OCI-LY1 (cell line): ENCODE measurements at regions not wholly inside any gene's neighbourhood (a gene's known extent, or its start where the extent isn't known, plus 50 kb on each side); places are given as distances from the start of the nearest gene placed in this dataset.

Experiments
- H2AFZ ChIP-seq: fragments of 200-600 bp; sonication (generic), shearing (Covaris generic); 2 replicates; pipeline ENCODE4 v1.6.0; 2014; ENCODE audit warnings: antibody characterized with exemption, mild to moderate bottlenecking, low read length
- H3F3A ChIP-seq: fragments of 200-600 bp; sonication (generic), shearing (Covaris generic); 2 replicates; pipeline ENCODE4 v1.6.0; 2014; ENCODE audit warnings: mild to moderate bottlenecking, antibody characterized with exemption, low read length, moderate library complexity; ENCODE audit not compliant: insufficient read depth
- H3K27ac ChIP-seq: fragments of 200-600 bp; sonication (generic); 2 replicates; pipeline ENCODE4 v1.5.1; 2014; ENCODE audit warnings: low read length, mixed run types, mild to moderate bottlenecking, low read depth; ENCODE audit not compliant: poor library complexity, severe bottlenecking
- H3K27me3 ChIP-seq: fragments of 200-600 bp; sonication (generic); 2 replicates; pipeline ENCODE4 v1.6.0; 2014; ENCODE audit warnings: antibody characterized with exemption, mild to moderate bottlenecking, low read length, moderate library complexity; ENCODE audit not compliant: insufficient read depth
- H3K36me3 ChIP-seq: fragments of 200-600 bp; sonication (generic); 2 replicates; pipeline ENCODE4 v1.6.1; 2014; ENCODE audit warnings: mild to moderate bottlenecking, antibody characterized with exemption, low read length, moderate library complexity, mixed read lengths; ENCODE audit not compliant: insufficient read depth
- H3K4me1 ChIP-seq: fragments of 200-600 bp; sonication (generic); 2 replicates; pipeline ENCODE4 v1.5.1; 2014; ENCODE audit warnings: mild to moderate bottlenecking, low read length, moderate library complexity; ENCODE audit not compliant: insufficient read depth, severe bottlenecking
- H3K4me2 ChIP-seq: fragments of 200-600 bp; sonication (generic), shearing (Covaris generic); 2 replicates; pipeline ENCODE4 v1.6.1; 2014; ENCODE audit warnings: low read length
- H3K4me3 ChIP-seq: fragments of 200-600 bp; sonication (generic); 2 replicates; pipeline ENCODE4 v1.5.1; 2014; ENCODE audit warnings: low read length, low read depth, mild to moderate bottlenecking, mixed read lengths; ENCODE audit not compliant: poor library complexity, severe bottlenecking
- H3K79me2 ChIP-seq: fragments of 200-600 bp; shearing (Covaris generic); 2 replicates; pipeline ENCODE4 v1.6.1; 2016; ENCODE audit warnings: mixed run types, low read length, mixed read lengths; ENCODE audit not compliant: insufficient read depth
- H3K9ac ChIP-seq: fragments of 200-600 bp; sonication (generic), shearing (Covaris generic); 2 replicates; pipeline ENCODE4 v1.6.1; 2014; ENCODE audit warnings: mild to moderate bottlenecking, low read length, mixed read lengths
- H3K9me2 ChIP-seq: fragments of 200-600 bp; sonication (generic), shearing (Covaris generic); 2 replicates; pipeline ENCODE4 v1.6.1; 2014; ENCODE audit warnings: low read depth, mild to moderate bottlenecking, low read length, mixed read lengths
- H3K9me3 ChIP-seq: fragments of 200-600 bp; shearing (Covaris generic); 2 replicates; pipeline ENCODE4 v1.6.1; 2014; ENCODE audit warnings: low read length, mixed read lengths
- H4K20me1 ChIP-seq: fragments of 200-600 bp; sonication (generic), shearing (Covaris generic); 2 replicates; pipeline ENCODE4 v1.6.0; 2016; ENCODE audit warnings: mild to moderate bottlenecking, low read length; ENCODE audit not compliant: insufficient read depth
- EZH2 ChIP-seq: fragments of 200-600 bp; sonication (generic), shearing (Covaris generic); IDR thresholded peaks from 2 replicates; pipeline ENCODE4 v1.8.0; 2017; ENCODE audit warnings: borderline replicate concordance, mixed run types, mild to moderate bottlenecking, antibody characterized with exemption, low read length, moderate library complexity, mixed read lengths
- TF ChIP-seq, protein P1 (sequence below): fragments of 200-600 bp; sonication (generic), shearing (Covaris generic); IDR thresholded peaks from 2 replicates; pipeline ENCODE4 v1.5.1; 2017; ENCODE audit warnings: mild to moderate bottlenecking, antibody characterized with exemption, low read length, moderate library complexity, mixed read lengths

DNA sequence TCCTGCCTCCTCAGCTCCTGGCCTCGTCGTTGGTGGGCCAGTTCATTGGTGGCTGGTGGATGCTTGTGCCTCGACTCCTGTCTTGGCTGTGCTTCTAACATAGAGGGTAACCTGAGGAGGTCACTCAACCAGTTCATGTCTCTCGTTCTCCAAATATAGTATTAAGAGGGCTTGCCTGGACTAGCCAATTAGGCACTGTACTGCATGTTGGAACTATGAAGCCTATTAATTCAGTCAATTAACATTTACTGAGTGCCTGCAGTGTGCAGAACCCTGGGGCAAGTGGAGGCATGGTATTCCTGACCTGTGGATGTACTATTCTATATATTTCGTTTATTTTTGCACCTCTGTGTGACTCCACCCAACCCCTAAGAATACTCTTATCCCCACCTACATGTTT is 89.9 kb upstream of the PELI1 start:
- H3K4me1 ChIP-seq: peaks cover under 1% of the 10 kb centered on the region
- TF ChIP-seq, protein P1, sequence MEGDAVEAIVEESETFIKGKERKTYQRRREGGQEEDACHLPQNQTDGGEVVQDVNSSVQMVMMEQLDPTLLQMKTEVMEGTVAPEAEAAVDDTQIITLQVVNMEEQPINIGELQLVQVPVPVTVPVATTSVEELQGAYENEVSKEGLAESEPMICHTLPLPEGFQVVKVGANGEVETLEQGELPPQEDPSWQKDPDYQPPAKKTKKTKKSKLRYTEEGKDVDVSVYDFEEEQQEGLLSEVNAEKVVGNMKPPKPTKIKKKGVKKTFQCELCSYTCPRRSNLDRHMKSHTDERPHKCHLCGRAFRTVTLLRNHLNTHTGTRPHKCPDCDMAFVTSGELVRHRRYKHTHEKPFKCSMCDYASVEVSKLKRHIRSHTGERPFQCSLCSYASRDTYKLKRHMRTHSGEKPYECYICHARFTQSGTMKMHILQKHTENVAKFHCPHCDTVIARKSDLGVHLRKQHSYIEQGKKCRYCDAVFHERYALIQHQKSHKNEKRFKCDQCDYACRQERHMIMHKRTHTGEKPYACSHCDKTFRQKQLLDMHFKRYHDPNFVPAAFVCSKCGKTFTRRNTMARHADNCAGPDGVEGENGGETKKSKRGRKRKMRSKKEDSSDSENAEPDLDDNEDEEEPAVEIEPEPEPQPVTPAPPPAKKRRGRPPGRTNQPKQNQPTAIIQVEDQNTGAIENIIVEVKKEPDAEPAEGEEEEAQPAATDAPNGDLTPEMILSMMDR: no peak
- no peak for TF ChIP-seq EZH2
- no peaks in the 10 kb centered on the region for H3K27me3 ChIP-seq
- no peaks in the 10 kb centered on the region for H3K79me2 ChIP-seq
- no peaks in the 10 kb centered on the region for H3K9me3 ChIP-seq
- H3K9me2 ChIP-seq: no peaks in the 10 kb centered on the region
- H3K36me3 ChIP-seq: no peaks in the 10 kb centered on the region
- no peak overlapping the region for H3K4me3 ChIP-seq
- no peak overlapping the region for H3K9ac ChIP-seq
- H3F3A ChIP-seq: no peaks in the 10 kb centered on the region
- no peaks in the 10 kb centered on the region for H4K20me1 ChIP-seq
- no peak overlapping the region for H3K27ac ChIP-seq
- no peak overlapping the region for H3K4me2 ChIP-seq
- no peak overlapping the region for H2AFZ ChIP-seq

DNA sequence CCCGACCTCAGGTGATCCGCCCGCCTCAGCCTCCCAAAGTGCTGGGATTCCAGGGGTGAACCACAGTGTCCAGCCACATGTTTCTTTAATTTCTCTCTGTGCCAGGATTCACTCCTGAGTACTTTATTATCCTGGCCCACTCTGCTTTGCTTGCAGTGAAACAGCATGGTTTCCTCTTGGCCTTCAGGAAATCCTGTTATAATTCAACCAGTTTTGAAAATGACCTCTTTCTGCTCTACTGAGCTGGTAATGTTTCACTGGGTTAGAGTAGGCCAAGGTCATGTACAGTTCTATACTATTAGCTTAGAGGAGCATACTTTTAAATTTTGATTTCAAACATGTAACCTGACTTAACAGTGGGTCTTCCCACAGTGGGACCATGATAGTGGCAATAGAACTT is 90.6 kb upstream of the PELI1 start:
- Histone ChIP-seq H3K4me2 (no peak overlapping the region), H3K9me3 (no peaks in the 10 kb centered on the region), H3K9ac (no peak overlapping the region), H3F3A (no peaks in the 10 kb centered on the region), H3K36me3 (no peaks in the 10 kb centered on the region), H2AFZ (no peak overlapping the region), H3K9me2 (no peaks in the 10 kb centered on the region), H3K27me3 (no peaks in the 10 kb centered on the region), H4K20me1 (no peaks in the 10 kb centered on the region), H3K79me2 (no peaks in the 10 kb centered on the region), H3K4me1 (no peaks in the 10 kb centered on the region), H3K27ac (no peak overlapping the region), H3K4me3 (no peak overlapping the region)
- no peak for TF ChIP-seq EZH2
- TF ChIP-seq, protein P1: no peak

DNA sequence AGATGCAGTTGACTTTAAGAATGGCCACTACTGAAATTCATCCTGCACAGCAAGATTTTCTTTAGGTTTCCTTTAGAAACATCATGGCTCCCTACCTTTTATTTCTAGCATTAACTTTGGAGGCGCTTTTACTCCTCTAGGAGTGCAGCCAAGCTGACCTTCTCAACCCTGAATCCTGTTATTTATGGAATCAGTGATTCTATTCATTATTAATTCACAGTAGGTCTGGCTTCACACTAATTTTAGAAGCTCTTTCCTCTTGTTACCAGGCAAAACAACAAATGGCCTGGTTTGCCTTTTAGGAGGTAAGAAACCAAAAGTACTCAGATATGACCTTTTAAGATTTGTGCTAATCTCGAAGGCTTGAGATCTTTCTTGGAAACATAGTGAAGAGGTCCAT is 93.0 kb upstream of the PELI1 start:
- Histone ChIP-seq H3K4me3 (no peak overlapping the region), H3K9ac (no peak overlapping the region), H4K20me1 (no peaks in the 10 kb centered on the region), H3K4me1 (no peaks in the 10 kb centered on the region), H2AFZ (no peak overlapping the region), H3K79me2 (no peaks in the 10 kb centered on the region), H3K4me2 (no peak overlapping the region), H3K9me2 (no peaks in the 10 kb centered on the region), H3K9me3 (no peaks in the 10 kb centered on the region), H3F3A (no peaks in the 10 kb centered on the region), H3K27me3 (no peaks in the 10 kb centered on the region), H3K27ac (no peak overlapping the region), H3K36me3 (no peaks in the 10 kb centered on the region)
- TF ChIP-seq EZH2: no peak
- TF ChIP-seq, protein P1: no peak
